OCI-LY1 (cell line): ENCODE measurements at regions not wholly inside any gene's neighbourhood (a gene's known extent, or its start where the extent isn't known, plus 50 kb on each side); places are given as distances from the start of the nearest gene placed in this dataset.

Experiments
- H2AFZ ChIP-seq: fragments of 200-600 bp; sonication (generic), shearing (Covaris generic); 2 replicates; pipeline ENCODE4 v1.6.0; 2014; ENCODE audit warnings: antibody characterized with exemption, mild to moderate bottlenecking, low read length
- H3F3A ChIP-seq: fragments of 200-600 bp; sonication (generic), shearing (Covaris generic); 2 replicates; pipeline ENCODE4 v1.6.0; 2014; ENCODE audit warnings: mild to moderate bottlenecking, antibody characterized with exemption, low read length, moderate library complexity; ENCODE audit not compliant: insufficient read depth
- H3K27ac ChIP-seq: fragments of 200-600 bp; sonication (generic); 2 replicates; pipeline ENCODE4 v1.5.1; 2014; ENCODE audit warnings: low read length, mixed run types, mild to moderate bottlenecking, low read depth; ENCODE audit not compliant: poor library complexity, severe bottlenecking
- H3K27me3 ChIP-seq: fragments of 200-600 bp; sonication (generic); 2 replicates; pipeline ENCODE4 v1.6.0; 2014; ENCODE audit warnings: antibody characterized with exemption, mild to moderate bottlenecking, low read length, moderate library complexity; ENCODE audit not compliant: insufficient read depth
- H3K36me3 ChIP-seq: fragments of 200-600 bp; sonication (generic); 2 replicates; pipeline ENCODE4 v1.6.1; 2014; ENCODE audit warnings: mild to moderate bottlenecking, antibody characterized with exemption, low read length, moderate library complexity, mixed read lengths; ENCODE audit not compliant: insufficient read depth
- H3K4me1 ChIP-seq: fragments of 200-600 bp; sonication (generic); 2 replicates; pipeline ENCODE4 v1.5.1; 2014; ENCODE audit warnings: mild to moderate bottlenecking, low read length, moderate library complexity; ENCODE audit not compliant: insufficient read depth, severe bottlenecking
- H3K4me2 ChIP-seq: fragments of 200-600 bp; sonication (generic), shearing (Covaris generic); 2 replicates; pipeline ENCODE4 v1.6.1; 2014; ENCODE audit warnings: low read length
- H3K4me3 ChIP-seq: fragments of 200-600 bp; sonication (generic); 2 replicates; pipeline ENCODE4 v1.5.1; 2014; ENCODE audit warnings: low read length, low read depth, mild to moderate bottlenecking, mixed read lengths; ENCODE audit not compliant: poor library complexity, severe bottlenecking
- H3K79me2 ChIP-seq: fragments of 200-600 bp; shearing (Covaris generic); 2 replicates; pipeline ENCODE4 v1.6.1; 2016; ENCODE audit warnings: mixed run types, low read length, mixed read lengths; ENCODE audit not compliant: insufficient read depth
- H3K9ac ChIP-seq: fragments of 200-600 bp; sonication (generic), shearing (Covaris generic); 2 replicates; pipeline ENCODE4 v1.6.1; 2014; ENCODE audit warnings: mild to moderate bottlenecking, low read length, mixed read lengths
- H3K9me2 ChIP-seq: fragments of 200-600 bp; sonication (generic), shearing (Covaris generic); 2 replicates; pipeline ENCODE4 v1.6.1; 2014; ENCODE audit warnings: low read depth, mild to moderate bottlenecking, low read length, mixed read lengths
- H3K9me3 ChIP-seq: fragments of 200-600 bp; shearing (Covaris generic); 2 replicates; pipeline ENCODE4 v1.6.1; 2014; ENCODE audit warnings: low read length, mixed read lengths
- H4K20me1 ChIP-seq: fragments of 200-600 bp; sonication (generic), shearing (Covaris generic); 2 replicates; pipeline ENCODE4 v1.6.0; 2016; ENCODE audit warnings: mild to moderate bottlenecking, low read length; ENCODE audit not compliant: insufficient read depth
- EZH2 ChIP-seq: fragments of 200-600 bp; sonication (generic), shearing (Covaris generic); IDR thresholded peaks from 2 replicates; pipeline ENCODE4 v1.8.0; 2017; ENCODE audit warnings: borderline replicate concordance, mixed run types, mild to moderate bottlenecking, antibody characterized with exemption, low read length, moderate library complexity, mixed read lengths
- TF ChIP-seq, protein P1 (sequence below): fragments of 200-600 bp; sonication (generic), shearing (Covaris generic); IDR thresholded peaks from 2 replicates; pipeline ENCODE4 v1.5.1; 2017; ENCODE audit warnings: mild to moderate bottlenecking, antibody characterized with exemption, low read length, moderate library complexity, mixed read lengths

DNA sequence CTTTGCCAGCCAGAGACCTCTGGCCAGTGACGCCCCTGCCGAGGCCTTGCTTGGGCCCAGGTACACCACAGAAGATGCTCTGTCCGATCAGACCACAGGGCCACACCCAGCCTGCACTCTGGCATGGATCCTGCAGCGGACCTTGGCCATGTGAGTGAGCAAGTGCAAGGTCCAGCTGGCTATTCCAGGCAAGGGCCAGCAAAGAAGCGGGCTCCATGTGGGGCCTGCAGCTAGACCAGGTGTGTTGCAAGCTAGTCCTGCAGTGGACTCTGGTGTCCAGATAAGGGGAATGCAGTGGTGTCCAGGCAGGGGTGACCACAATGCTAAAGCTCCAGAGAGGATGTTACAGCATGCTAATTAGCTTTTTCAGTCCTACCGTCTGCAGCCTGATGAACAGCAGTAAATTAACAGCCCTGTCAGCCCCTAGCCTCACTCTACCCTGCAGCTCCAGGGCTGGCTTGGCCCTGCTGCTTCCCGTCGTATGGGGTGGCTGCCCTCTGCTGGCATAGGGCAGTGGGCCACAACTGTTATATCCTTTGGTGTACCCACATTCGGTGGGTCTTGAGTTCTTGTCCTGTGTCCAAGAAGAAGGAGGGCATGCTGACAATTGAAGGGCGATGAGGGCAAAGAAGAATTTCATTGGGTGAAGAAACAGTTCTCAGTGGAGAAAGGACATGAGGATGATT is 284.5 kb upstream of the POU5F2 start:
- peaks cover 12% of the 10 kb centered on the region; the same call in 1 of the 2 replicates for H3K36me3 ChIP-seq
- H3K79me2 ChIP-seq, result no peaks in the 10 kb centered on the region
- no peak overlapping the region for H3K4me2 ChIP-seq
- H3K4me1 ChIP-seq, result no peaks in the 10 kb centered on the region
- H3K9me2 ChIP-seq, result no peaks in the 10 kb centered on the region
- no peaks in the 10 kb centered on the region for H3K27me3 ChIP-seq
- TF ChIP-seq, protein P1, sequence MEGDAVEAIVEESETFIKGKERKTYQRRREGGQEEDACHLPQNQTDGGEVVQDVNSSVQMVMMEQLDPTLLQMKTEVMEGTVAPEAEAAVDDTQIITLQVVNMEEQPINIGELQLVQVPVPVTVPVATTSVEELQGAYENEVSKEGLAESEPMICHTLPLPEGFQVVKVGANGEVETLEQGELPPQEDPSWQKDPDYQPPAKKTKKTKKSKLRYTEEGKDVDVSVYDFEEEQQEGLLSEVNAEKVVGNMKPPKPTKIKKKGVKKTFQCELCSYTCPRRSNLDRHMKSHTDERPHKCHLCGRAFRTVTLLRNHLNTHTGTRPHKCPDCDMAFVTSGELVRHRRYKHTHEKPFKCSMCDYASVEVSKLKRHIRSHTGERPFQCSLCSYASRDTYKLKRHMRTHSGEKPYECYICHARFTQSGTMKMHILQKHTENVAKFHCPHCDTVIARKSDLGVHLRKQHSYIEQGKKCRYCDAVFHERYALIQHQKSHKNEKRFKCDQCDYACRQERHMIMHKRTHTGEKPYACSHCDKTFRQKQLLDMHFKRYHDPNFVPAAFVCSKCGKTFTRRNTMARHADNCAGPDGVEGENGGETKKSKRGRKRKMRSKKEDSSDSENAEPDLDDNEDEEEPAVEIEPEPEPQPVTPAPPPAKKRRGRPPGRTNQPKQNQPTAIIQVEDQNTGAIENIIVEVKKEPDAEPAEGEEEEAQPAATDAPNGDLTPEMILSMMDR, result no peak; the same call in 1 of the 2 replicates
- no peak for TF ChIP-seq EZH2
- H3K9me3 ChIP-seq, result no peaks in the 10 kb centered on the region
- no peak overlapping the region for H2AFZ ChIP-seq
- no peak overlapping the region for H3K27ac ChIP-seq
- no peak overlapping the region for H3K4me3 ChIP-seq
- no peak overlapping the region for H3K9ac ChIP-seq
- no peaks in the 10 kb centered on the region for H4K20me1 ChIP-seq
- H3F3A ChIP-seq, result no peaks in the 10 kb centered on the region

DNA sequence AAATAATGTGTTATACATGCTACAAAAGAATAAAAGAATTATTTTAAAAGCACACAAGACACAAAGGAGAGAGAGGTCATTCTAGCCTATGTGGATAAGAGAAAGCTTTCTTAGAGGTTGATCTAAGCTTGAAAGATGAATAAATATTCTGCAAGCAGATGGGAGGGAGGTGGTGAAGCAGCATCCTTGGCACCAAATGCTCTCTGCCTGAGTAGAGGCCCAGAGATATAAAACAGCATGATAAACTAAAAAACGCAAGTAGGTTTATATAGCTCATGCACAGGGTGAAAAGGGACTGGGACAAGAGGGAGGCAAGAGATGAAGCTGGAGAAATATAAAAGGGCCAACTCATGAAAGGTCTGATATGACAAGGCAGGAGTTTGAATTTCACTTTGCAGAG is 283.2 kb upstream of the POU5F2 start:
- Histone ChIP-seq H2AFZ (no peak overlapping the region), H4K20me1 (no peaks in the 10 kb centered on the region), H3K79me2 (no peaks in the 10 kb centered on the region), H3K9me3 (no peaks in the 10 kb centered on the region), H3F3A (no peaks in the 10 kb centered on the region), H3K4me2 (no peak overlapping the region), H3K4me3 (no peak overlapping the region), H3K9ac (no peak overlapping the region), H3K27ac (no peak overlapping the region), H3K36me3 (peaks cover 12% of the 10 kb centered on the region; the same call in 1 of the 2 replicates), H3K9me2 (no peaks in the 10 kb centered on the region), H3K4me1 (no peaks in the 10 kb centered on the region), H3K27me3 (no peaks in the 10 kb centered on the region)
- TF ChIP-seq, protein P1, result no peak
- no peak for TF ChIP-seq EZH2

DNA sequence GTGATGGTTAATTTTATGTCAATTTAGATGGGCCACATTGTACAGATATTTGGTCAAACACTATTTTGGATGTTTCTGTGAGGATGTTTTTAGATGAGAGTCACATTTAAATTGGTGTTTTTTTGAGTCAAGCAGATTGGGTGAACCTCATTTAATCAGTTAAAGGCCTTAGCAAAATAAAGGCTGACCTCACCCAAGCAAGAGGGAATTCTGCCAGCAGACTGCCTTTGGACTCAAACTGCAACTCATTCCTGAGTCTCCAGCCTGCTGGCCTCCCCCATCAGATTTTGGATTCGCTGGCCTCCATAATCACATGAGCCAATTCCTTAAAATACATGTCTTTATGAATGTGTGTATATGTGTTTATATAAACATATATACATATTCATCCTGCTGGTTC is 282.7 kb upstream of the POU5F2 start:
- Histone ChIP-seq H3K4me2 (no peak overlapping the region), H3K27me3 (no peaks in the 10 kb centered on the region)

More for the DNA sequence above, 282.7 kb upstream of the POU5F2 start:
- Histone ChIP-seq H3K27ac (no peak overlapping the region), H3K9me3 (no peaks in the 10 kb centered on the region), H3K4me1 (no peaks in the 10 kb centered on the region), H2AFZ (no peak overlapping the region), H3K4me3 (no peak overlapping the region), H3K9ac (no peak overlapping the region), H3K9me2 (no peaks in the 10 kb centered on the region), H4K20me1 (no peaks in the 10 kb centered on the region), H3K79me2 (no peaks in the 10 kb centered on the region), H3K36me3 (peaks cover 12% of the 10 kb centered on the region; the same call in 1 of the 2 replicates), H3F3A (no peaks in the 10 kb centered on the region)
- TF ChIP-seq EZH2, result no peak
- TF ChIP-seq, protein P1, result no peak
